ENCODE measurements at regions not wholly inside any gene's neighbourhood (a gene's known extent, or its start where the extent isn't known, plus 50 kb on each side); places are given as distances from the start of the nearest gene placed in this dataset.

GRCh38 chr18:32598144-32598543 lies 127.5 kb upstream of the GAREM1 start:
- intact Hi-C loops (cut with DNase I) = no loop called here

DNA sequence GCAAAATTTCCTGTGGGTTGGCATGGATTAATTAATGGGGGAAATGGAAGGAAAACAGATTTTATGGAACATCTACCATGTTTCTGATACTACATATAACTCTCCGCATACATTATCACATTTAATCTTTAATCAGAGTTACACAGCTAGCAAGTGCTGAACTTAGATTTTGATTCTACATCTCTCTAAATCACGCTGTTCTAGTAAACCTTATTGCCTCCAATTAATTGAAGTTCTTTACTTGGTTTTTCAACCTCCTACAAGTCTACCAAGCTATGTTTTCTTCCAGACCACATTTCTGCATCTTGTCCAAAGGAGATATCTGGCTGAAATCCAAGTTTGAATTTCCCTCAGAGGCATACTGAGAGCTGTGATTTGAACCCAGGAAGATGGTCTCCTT lies 125.8 kb upstream of the GAREM1 start:
- Histone ChIP-seq H3K9ac (ENCODE audit: low read depth in 2 of 2, low read length in 2 of 2) (no peak overlapping the region), H3K27ac (no peak overlapping the region), H3K4me1 (no peaks in the 10 kb centered on the region), H3K4me3 (no peak overlapping the region), H3K27me3 (no peaks in the 10 kb centered on the region), H3K9me3 (no peaks in the 10 kb centered on the region), H3K36me3 (no peaks in the 10 kb centered on the region)
- no peak for DNase-seq
- intact Hi-C loops (cut with DNase I) = no loop called here
- TF ChIP-seq, protein P1, sequence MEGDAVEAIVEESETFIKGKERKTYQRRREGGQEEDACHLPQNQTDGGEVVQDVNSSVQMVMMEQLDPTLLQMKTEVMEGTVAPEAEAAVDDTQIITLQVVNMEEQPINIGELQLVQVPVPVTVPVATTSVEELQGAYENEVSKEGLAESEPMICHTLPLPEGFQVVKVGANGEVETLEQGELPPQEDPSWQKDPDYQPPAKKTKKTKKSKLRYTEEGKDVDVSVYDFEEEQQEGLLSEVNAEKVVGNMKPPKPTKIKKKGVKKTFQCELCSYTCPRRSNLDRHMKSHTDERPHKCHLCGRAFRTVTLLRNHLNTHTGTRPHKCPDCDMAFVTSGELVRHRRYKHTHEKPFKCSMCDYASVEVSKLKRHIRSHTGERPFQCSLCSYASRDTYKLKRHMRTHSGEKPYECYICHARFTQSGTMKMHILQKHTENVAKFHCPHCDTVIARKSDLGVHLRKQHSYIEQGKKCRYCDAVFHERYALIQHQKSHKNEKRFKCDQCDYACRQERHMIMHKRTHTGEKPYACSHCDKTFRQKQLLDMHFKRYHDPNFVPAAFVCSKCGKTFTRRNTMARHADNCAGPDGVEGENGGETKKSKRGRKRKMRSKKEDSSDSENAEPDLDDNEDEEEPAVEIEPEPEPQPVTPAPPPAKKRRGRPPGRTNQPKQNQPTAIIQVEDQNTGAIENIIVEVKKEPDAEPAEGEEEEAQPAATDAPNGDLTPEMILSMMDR (IDR thresholded peaks at IDR 0.05) = no peak

More at GRCh38 chr18:32598144-32598543, 127.5 kb upstream of the GAREM1 start:
- no peak overlapping the region for H3K9ac ChIP-seq (ENCODE audit: low read depth in 2 of 2, low read length in 2 of 2)
- H3K4me3 ChIP-seq = no peak overlapping the region
- H3K27ac ChIP-seq = no peak overlapping the region
- H3K9me3 ChIP-seq = no peaks in the 10 kb centered on the region
- no peaks in the 10 kb centered on the region for H3K36me3 ChIP-seq
- no peaks in the 10 kb centered on the region for H3K4me1 ChIP-seq
- H3K27me3 ChIP-seq = no peaks in the 10 kb centered on the region
- TF ChIP-seq, protein P1 (IDR thresholded peaks at IDR 0.05) = no peak
- no peak for DNase-seq

DNA sequence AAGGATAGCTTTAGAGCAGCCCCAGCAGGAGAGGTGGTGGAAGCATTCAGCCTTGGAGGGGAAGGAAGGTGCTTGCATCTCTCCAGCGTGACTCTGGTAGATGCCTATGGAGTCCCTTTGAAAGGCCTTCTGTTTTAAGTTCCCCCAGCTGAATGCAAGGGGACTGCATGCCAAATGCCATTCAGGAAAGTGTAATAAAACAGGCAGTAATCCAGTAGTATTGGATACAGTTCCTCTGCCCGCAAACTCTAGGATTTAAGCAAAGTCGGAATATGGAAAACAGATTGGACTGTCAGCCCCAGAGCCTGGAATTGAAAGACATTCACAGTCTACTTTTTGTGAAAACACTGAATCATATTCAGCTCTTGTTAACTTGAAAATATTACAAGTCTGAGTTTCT lies 125.2 kb upstream of the GAREM1 start:
- intact Hi-C loops (cut with DNase I) = no loop called here
- no peak overlapping the region for H3K27ac ChIP-seq

GRCh38 chr18:32588191-32588590 lies 117.5 kb upstream of the GAREM1 start:
- TF ChIP-seq, protein P1 (IDR thresholded peaks at IDR 0.05) = no peak
- H3K27me3 ChIP-seq = no peaks in the 10 kb centered on the region
- H3K9me3 ChIP-seq = no peaks in the 10 kb centered on the region
- no peaks in the 10 kb centered on the region for H3K4me1 ChIP-seq
- H3K27ac ChIP-seq = no peak overlapping the region
- H3K4me3 ChIP-seq = no peak overlapping the region
- H3K9ac ChIP-seq (ENCODE audit: low read depth in 2 of 2, low read length in 2 of 2) = no peak overlapping the region
- H3K36me3 ChIP-seq = no peaks in the 10 kb centered on the region
- DNase-seq = no peak
- intact Hi-C loops (cut with DNase I) = no loop called here

More for the DNA sequence above, 125.2 kb upstream of the GAREM1 start:
- TF ChIP-seq, protein P1 (IDR thresholded peaks at IDR 0.05) = no peak
- no peak overlapping the region for H3K9ac ChIP-seq (ENCODE audit: low read depth in 2 of 2, low read length in 2 of 2)
- no peak overlapping the region for H3K4me3 ChIP-seq
- no peak for DNase-seq
- no peaks in the 10 kb centered on the region for H3K9me3 ChIP-seq
- H3K27me3 ChIP-seq = no peaks in the 10 kb centered on the region
- no peaks in the 10 kb centered on the region for H3K4me1 ChIP-seq
- no peaks in the 10 kb centered on the region for H3K36me3 ChIP-seq

DNA sequence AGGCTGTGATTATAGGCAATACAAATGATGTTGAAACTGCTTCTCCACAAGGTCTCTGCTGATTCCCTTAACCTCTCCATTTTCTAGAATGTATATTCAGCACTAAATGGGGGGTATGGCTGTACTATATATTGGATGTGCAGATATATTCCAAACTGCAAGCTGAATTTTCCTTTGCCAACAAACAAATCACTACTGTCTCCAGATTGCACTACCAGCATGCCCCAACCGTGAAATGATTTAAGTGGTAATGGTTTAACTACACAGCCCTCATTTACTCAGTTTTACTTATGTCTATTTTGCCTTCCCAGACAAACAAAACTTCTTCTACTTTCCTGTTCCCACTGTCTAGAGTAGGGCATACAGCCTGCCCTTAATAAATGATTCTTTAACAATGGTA lies 112.7 kb upstream of the GAREM1 start:
- no peaks in the 10 kb centered on the region for H3K27me3 ChIP-seq
- no peaks in the 10 kb centered on the region for H3K4me1 ChIP-seq
- TF ChIP-seq, protein P1 (IDR thresholded peaks at IDR 0.05) = no peak
- no peak for DNase-seq
- H3K27ac ChIP-seq = no peak overlapping the region
- no peaks in the 10 kb centered on the region for H3K9me3 ChIP-seq
- H3K4me3 ChIP-seq = no peak overlapping the region
- H3K36me3 ChIP-seq = no peaks in the 10 kb centered on the region
- intact Hi-C loops (cut with DNase I) = no loop called here
- no peak overlapping the region for H3K9ac ChIP-seq (ENCODE audit: low read depth in 2 of 2, low read length in 2 of 2)

GRCh38 chr18:32582455-32582854 lies 111.8 kb upstream of the GAREM1 start:
- H3K4me1 ChIP-seq = no peaks in the 10 kb centered on the region
- H3K27ac ChIP-seq = no peak overlapping the region
- H3K9me3 ChIP-seq = no peaks in the 10 kb centered on the region
- H3K27me3 ChIP-seq = no peaks in the 10 kb centered on the region
- no peak overlapping the region for H3K4me3 ChIP-seq
- intact Hi-C loops (cut with DNase I) = no loop called here
- no peak for DNase-seq
- H3K9ac ChIP-seq (ENCODE audit: low read depth in 2 of 2, low read length in 2 of 2) = no peak overlapping the region
- no peaks in the 10 kb centered on the region for H3K36me3 ChIP-seq
- TF ChIP-seq, protein P1 (IDR thresholded peaks at IDR 0.05) = no peak
